IMR-90 (cell line): ENCODE measurements at regions not wholly inside any gene's neighbourhood (a gene's known extent, or its start where the extent isn't known, plus 50 kb on each side); places are given as distances from the start of the nearest gene placed in this dataset.
A peak's percentile ranks its signal among the peaks of the same experiment; 100 is the strongest.

Experiments
- ATAC-seq: fragments of 200-7000 bp; cut with Tn5 transposase; 2 replicates; pipeline ENCODE4 v1.9.1; 2020; ENCODE audit warnings: low read depth, mild to moderate bottlenecking, moderate library complexity
- BruUV-seq: library from RNA; stranded (reverse); fragments of 400-500 nt; replicated peaks from 2 replicates; lab custom pipeline; 2021; lab: Mats Ljungman, UMichigan
- CTCF ChIA-PET: fragments of 300-600 bp; formaldehyde crosslinking; extraction: SDS; loops from one replicate; lab custom pipeline; 2021; ENCODE audit warnings: antibody characterized with exemption; lab: Yijun Ruan, JAX
- POLR2A ChIA-PET: fragments of 300-600 bp; sonication (Branson Sonifier 250); formaldehyde crosslinking; loops from one replicate; lab custom pipeline; 2022; ENCODE audit warnings: antibody characterized with exemption; ENCODE audit not compliant: unreplicated experiment; lab: Charles Lee
- DNase-seq: peaks from one replicate; pipeline ENCODE4 v3.0.0; 2013
- H2AFZ ChIP-seq: replicated peaks from 2 replicates; pipeline ENCODE3; 2013; ENCODE audit warnings: low read length, mild to moderate bottlenecking; ENCODE audit not compliant: poor library complexity
- H2AK5ac ChIP-seq: 2 replicates; pipeline ENCODE4 v1.6.1; 2013; ENCODE audit warnings: low read depth, low read length, inconsistent platforms
- H2AK9ac ChIP-seq: replicated peaks from 2 replicates; pipeline ENCODE3; 2013; ENCODE audit warnings: mild to moderate bottlenecking, low read depth, low read length, moderate library complexity; ENCODE audit not compliant: poor library complexity
- H2BK120ac ChIP-seq: 2 replicates; pipeline ENCODE4 v1.6.1; 2013; ENCODE audit warnings: low read depth, low read length, inconsistent platforms
- H2BK15ac ChIP-seq: 3 replicates; pipeline ENCODE4 v1.6.1; 2013; ENCODE audit warnings: low read depth, low read length, inconsistent platforms
- H2BK20ac ChIP-seq: 2 replicates; pipeline ENCODE4 v1.6.1; 2013; ENCODE audit warnings: low read depth, mild to moderate bottlenecking, inconsistent platforms, low read length, moderate library complexity
- H2BK5ac ChIP-seq: 2 replicates; pipeline ENCODE4 v1.6.1; 2013; ENCODE audit warnings: mild to moderate bottlenecking, low read depth, low read length, inconsistent platforms; ENCODE audit not compliant: poor library complexity, severe bottlenecking
- H3K14ac ChIP-seq: replicated peaks from 2 replicates; pipeline ENCODE4 v1.6.1; 2013; ENCODE audit warnings: low read depth, low read length, inconsistent platforms
- H3K18ac ChIP-seq: 2 replicates; pipeline ENCODE4 v1.6.1; 2013; ENCODE audit warnings: low read depth, low read length, control low read depth
- H3K23ac ChIP-seq: 2 replicates; pipeline ENCODE4 v1.6.1; 2013; ENCODE audit warnings: low read depth, low read length, inconsistent platforms
- H3K27ac ChIP-seq: 2 replicates; pipeline ENCODE4 v1.5.1; 2013; ENCODE audit warnings: mild to moderate bottlenecking, control low read depth, low read length; ENCODE audit not compliant: insufficient read depth
- H3K27me3 ChIP-seq: 2 replicates; pipeline ENCODE4 v1.6.1; 2013; ENCODE audit warnings: low read length; ENCODE audit not compliant: control insufficient read depth, insufficient read depth
- H3K36me3 ChIP-seq: 2 replicates; pipeline ENCODE4 v1.6.1; 2013; ENCODE audit warnings: low read length, mixed read lengths; ENCODE audit not compliant: control insufficient read depth, insufficient read depth
- H3K4ac ChIP-seq: 2 replicates; pipeline ENCODE4 v1.6.1; 2013; ENCODE audit warnings: low read depth, low read length, inconsistent platforms
- H3K4me1 ChIP-seq: 2 replicates; pipeline ENCODE4 v1.6.1; 2013; ENCODE audit warnings: low read length, mixed read lengths; ENCODE audit not compliant: control insufficient read depth, insufficient read depth
- H3K4me2 ChIP-seq: 2 replicates; pipeline ENCODE4 v1.6.1; 2013; ENCODE audit warnings: low read depth, mild to moderate bottlenecking, control low read depth, low read length, moderate library complexity
- H3K4me3 ChIP-seq: 2 replicates; pipeline ENCODE4 v1.5.1; 2013; ENCODE audit warnings: low read depth, mild to moderate bottlenecking, control low read depth, low read length, moderate library complexity; ENCODE audit not compliant: insufficient read depth
- H3K56ac ChIP-seq: 2 replicates; pipeline ENCODE4 v1.6.1; 2013; ENCODE audit warnings: low read length, inconsistent platforms; ENCODE audit not compliant: insufficient read depth; ENCODE audit errors: extremely low read depth
- H3K79me1 ChIP-seq, 2 experiments: 2 replicates each; pipeline ENCODE4 v1.6.1; 2013; ENCODE audit warnings: low read length in 2 of 2, inconsistent platforms in 1 of 2, low read depth in 1 of 2
- H3K9ac ChIP-seq: 2 replicates; pipeline ENCODE4 v1.6.1; 2013; ENCODE audit warnings: low read depth, low read length, control low read depth
- H3K9me1 ChIP-seq: 2 replicates; pipeline ENCODE4 v1.6.1; 2013; ENCODE audit warnings: low read length, inconsistent platforms; ENCODE audit not compliant: insufficient read depth
- H3K9me3 ChIP-seq: 2 replicates; pipeline ENCODE4 v1.6.1; 2013; ENCODE audit warnings: low read length; ENCODE audit not compliant: control insufficient read depth, insufficient read depth
- H4K20me1 ChIP-seq: 2 replicates; pipeline ENCODE4 v1.6.1; 2013; ENCODE audit warnings: low read length, inconsistent platforms; ENCODE audit not compliant: insufficient read depth
- H4K5ac ChIP-seq: 2 replicates; pipeline ENCODE4 v1.6.1; 2013; ENCODE audit warnings: mild to moderate bottlenecking, low read depth, low read length, control low read depth
- H4K8ac ChIP-seq, 2 experiments: 2 replicates each; pipeline ENCODE4 v1.6.1; 2013; ENCODE audit warnings: low read depth in 2 of 2, low read length in 2 of 2, control low read depth in 1 of 2, inconsistent platforms in 1 of 2
- H4K91ac ChIP-seq: 2 replicates; pipeline ENCODE4 v1.6.1; 2013; ENCODE audit warnings: low read depth, low read length, inconsistent platforms; ENCODE audit not compliant: insufficient read depth
- MAFK ChIP-seq: IDR thresholded peaks from 2 replicates; pipeline ENCODE4 v1.6.1; 2012; ENCODE audit warnings: low read depth, low read length, improper control_type of control experiment
- MXI1 ChIP-seq: IDR thresholded peaks from 2 replicates; pipeline ENCODE4 v1.6.1; 2012; ENCODE audit warnings: low read depth, mild to moderate bottlenecking, low read length, moderate library complexity, borderline replicate concordance
- WGBS, 2 experiments: methylation state at CpG; one replicate each; pipeline versions ENCODE4 v1.1.5 to v1.1.7; 2013; ENCODE audit warnings: missing lambda C conversion rate in 2 of 2; ENCODE audit not compliant: insufficient read length in 1 of 2; ENCODE audit errors: extremely low coverage in 2 of 2; 5-methylcytosine and 5-hydroxymethylcytosine counted together
- dilution Hi-C: fragments of 300-500 bp; cut with HindIII; formaldehyde crosslinking; loops from one replicate; pipeline ENCODE4 v1.14.3; 2018; ENCODE audit warnings: low sequenced_read_pairs; ENCODE audit not compliant: unreplicated experiment
- in situ Hi-C: fragments of 300-500 bp; cut with MboI; formaldehyde crosslinking; loops from 3 replicates; pipeline ENCODE4 v1.14.3; 2019; ENCODE audit warnings: low sequenced_read_pairs, inconsistent platforms, mixed read lengths
- intact Hi-C: fragments of 100-400 bp; cut with micrococcal nuclease; formaldehyde crosslinking; loops from 2 replicates; pipeline ENCODE4 v1.10.0; 2022

- Histone ChIP-seq H3K14ac (no peak overlapping the region), H2AK9ac (no peak overlapping the region), H4K20me1 (no peaks in the 10 kb centered on the region), H3K4me1 (no peaks in the 10 kb centered on the region), H3K56ac (no peak overlapping the region), H2BK5ac (no peak overlapping the region), H3K4ac (no peak overlapping the region), H2AFZ (no peak overlapping the region), H3K4me3 (no peak overlapping the region), H2BK120ac (no peak overlapping the region), H3K18ac (no peak overlapping the region), H3K36me3 (no peaks in the 10 kb centered on the region), H4K91ac (no peak overlapping the region), H3K9me3 (0 out of 2 replicates have a peak, but pooled peaks cover 3% of the 10 kb centered on the region), H3K27me3 (no peaks in the 10 kb centered on the region), H2BK20ac (no peak overlapping the region), H3K4me2 (no peak overlapping the region), H4K5ac (no peak overlapping the region), H3K27ac (no peak overlapping the region), H4K8ac (no peak overlapping the region), H3K9ac (no peak overlapping the region), H3K79me1 (no peaks in the 10 kb centered on the region), H2BK15ac (no peak overlapping the region), H3K23ac (no peak overlapping the region), H3K9me1 (no peaks in the 10 kb centered on the region), H2AK5ac (no peak overlapping the region)
- dilution Hi-C loops = no loop called here
- in situ Hi-C loops = no loop called here
- ChIA-PET POLR2A (no interaction called here), CTCF (no interaction called here)
- DNase-seq (no peak), ATAC-seq (no peak)
- WGBS, 2 experiments = no CpG with 5 or more reads among the region's 1 CpG
- BruUV-seq = no TSS peak
- TF ChIP-seq MXI1 = no peak
- peak; percentile 73 for TF ChIP-seq MAFK
- intact Hi-C loops = no loop called here
These were observed 327.9 kb downstream of the CXXC4 start for GRCh38 chr4:104166749-104167148.
